ENCODE measurements at regions not wholly inside any gene's neighbourhood (a gene's known extent, or its start where the extent isn't known, plus 50 kb on each side); places are given as distances from the start of the nearest gene placed in this dataset.
"Not testable (repeated sequence)": the region's sequence is repeated elsewhere in the genome, so short reads cannot be mapped to it uniquely, and the experiment has no call there.

DNA sequence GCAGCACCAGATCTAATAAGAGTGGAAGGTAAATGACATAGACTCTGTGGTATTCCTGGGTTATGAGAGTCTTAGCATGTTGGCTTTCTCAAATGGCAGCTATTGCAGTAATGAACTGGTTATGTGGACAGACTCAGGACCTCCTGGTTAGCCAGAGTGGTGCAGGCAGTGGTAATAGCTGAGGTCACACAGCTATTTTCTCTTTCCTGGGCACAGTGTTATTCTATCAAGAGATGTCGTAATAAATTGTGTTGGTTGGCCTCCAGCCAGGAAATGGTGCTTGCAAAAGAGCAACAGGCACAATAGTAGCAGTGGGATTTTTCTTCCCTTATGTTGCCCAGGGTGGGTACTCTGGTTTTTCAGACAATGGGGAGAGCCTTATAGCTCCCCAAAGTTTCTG lies 279.2 kb upstream of the FGF16 start:
- DNase-seq = no peak

DNA sequence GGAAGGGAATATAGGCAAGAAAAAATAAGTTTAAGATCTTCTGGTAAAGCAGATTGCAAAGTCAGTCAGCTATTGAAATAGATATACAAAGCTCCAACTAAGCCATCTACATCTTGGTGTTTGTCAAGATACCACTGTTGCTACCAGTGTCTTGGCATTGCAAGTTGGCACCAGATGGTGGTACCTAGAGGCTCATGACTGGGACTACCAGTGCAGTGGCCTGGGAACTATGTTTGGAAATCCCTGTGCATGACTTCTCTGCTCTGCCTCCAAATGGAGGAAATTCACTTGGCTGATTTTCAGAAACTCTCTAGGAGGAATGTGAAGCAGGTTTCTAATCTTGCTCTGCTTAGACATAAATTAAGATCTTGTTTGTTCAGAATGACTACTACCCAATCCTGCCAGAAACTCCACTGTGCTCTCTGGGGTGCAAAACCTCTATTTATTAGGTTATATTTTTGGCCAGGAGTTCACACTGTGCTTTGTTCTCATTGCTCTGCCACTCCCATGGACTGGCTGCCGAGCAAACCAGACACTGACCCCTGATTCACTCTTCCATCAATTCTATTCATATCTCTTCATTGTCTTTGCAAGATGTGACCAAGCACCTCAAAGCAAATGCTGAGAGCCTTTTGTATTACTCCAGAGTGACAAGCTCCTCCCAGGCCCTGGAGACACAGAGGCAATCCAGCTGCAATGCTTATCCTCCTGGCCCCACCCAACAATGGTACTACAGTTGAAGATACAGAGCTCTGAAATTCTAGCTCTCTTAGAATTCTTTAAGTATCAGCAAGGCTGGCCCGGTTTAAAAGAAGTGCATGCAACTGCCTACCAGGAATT lies 272.3 kb upstream of the FGF16 start:
- no peak for DNase-seq

DNA sequence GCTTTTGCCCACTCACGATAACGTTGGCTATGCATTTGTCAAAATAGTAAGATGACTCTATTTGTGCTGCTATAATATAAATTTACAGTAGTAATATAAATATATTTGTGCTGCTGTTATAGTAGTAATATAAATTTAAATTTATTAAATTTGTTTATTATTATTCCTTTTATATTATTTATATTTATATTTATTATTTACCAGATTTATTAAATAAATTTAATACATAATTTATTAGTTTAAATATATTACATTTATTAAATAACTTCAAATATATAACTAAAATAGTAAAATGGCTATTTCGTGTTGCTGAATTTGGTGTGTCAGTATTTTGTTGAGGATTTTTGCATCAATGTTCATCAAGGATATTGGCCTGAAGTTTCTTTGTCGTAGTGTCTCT lies 246.5 kb upstream of the FGF16 start:
- DNase-seq = no peak

DNA sequence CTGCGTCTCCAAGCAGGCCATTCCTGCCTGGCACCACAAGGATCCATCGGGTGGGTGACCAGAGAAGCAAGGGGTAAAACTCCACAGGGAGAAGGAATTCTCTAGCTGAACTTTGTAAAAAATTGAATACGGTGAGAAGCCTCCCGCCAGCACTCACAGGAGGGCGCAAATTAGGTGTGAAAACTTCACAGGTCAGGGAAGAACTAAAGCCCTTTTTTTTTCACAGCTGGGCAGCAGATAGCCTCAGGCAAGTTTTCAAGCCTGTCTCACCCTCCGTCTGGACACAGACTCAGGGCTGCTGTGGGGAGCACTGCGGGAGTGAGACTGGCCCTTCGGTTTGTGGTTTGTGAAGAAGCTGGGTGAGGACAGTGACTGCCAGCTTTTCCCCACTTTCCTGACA lies 224.1 kb upstream of the FGF16 start:
- no peak for DNase-seq

DNA sequence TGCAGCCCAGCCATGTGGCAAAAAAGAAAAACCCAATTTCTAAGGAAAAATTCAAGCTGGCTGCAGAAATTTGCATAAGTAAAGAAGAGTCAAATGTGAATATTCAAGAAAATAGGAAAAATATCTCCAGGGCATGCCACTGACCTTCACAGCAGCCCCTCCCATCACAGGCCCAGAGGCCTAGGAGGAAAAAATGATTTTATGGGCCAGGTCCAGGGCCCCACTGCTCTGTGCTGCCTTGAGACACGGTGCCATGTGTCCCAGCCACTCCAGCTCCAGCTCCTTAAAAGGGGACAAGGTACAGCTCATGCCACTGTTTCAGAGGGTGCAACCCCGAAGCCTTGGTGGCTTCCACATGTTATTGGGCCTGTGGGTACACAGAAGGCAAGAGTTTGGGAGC lies 182.7 kb upstream of the FGF16 start:
- DNase-seq = no peak

DNA sequence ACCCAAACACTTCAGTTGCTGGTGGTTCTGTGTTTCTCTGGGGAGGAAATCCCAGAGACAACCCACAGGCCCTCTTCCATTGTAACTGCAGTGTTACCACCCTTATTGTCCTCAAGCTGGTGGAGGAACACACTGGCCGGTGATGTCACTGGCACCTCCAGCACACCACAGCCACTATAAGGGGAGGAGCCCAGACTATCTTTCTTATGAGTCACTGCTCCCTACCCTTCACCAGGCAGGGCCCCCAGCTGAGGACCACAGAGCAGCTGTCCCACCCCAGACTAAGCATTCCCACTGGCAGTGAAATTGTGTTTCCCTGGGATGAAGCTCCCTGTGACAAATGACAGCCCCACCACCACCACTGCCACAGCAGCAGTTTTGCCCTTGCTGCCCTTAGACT lies 171.8 kb upstream of the FGF16 start:
- no peak for DNase-seq

DNA sequence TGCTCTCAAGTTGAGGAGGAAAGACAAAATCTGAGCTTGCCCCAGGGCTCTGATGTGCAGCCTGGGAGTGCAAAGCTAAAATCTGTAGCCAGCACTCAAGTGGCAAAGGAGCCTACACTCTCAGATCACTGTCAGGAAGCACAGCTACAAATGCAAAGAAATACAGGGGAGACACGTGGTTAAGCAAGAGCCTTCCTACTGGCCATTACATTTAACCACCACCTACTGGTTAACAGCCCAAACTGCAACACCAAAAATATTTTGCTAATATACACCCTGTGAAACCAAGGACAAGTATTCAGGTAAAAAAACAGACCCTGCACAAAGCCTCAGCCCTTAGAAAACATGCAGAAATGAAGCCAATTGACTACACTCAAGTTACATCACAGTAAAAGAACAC lies 170.4 kb upstream of the FGF16 start:
- no peak for DNase-seq

DNA sequence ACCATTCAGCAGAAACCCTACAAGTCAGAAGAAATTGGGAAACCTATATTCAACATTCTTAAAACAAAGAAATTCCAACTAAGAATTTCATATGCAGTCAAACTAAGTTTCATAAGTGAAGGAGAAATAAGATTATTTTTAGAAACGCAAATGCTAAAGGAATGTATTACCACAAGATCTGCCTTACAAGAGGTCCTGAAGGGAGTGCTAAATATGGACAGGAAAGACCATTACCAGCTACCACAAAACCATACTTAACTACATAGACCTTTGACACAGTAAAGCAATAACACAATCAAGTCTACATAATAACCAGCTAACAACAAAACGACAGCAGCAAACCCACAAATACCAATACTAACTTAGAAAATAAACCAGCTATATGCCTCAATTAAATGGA lies 169.3 kb upstream of the FGF16 start:
- no peak for DNase-seq

DNA sequence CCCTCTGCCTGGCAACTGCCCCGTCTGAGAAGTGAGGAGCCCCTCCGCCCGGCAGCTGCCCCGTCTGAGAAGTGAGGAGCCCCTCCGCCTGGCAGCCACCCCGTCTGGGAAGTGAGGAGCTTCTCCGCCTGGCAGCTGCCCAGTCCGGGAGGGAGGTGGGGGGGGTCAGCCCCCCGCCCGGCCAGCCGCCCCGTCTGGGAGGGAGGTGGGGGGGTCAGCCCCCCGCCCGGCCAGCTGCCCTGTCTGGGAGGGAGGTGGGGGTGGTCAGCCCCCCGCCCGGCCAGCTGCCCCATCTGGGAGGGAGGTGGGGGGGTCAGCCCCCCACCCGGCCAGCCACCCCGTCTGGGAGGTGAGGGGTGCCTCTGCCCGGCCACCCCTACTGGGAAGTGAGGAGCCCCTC lies 167.8 kb upstream of the FGF16 start:
- not testable (repeated sequence) for DNase-seq

DNA sequence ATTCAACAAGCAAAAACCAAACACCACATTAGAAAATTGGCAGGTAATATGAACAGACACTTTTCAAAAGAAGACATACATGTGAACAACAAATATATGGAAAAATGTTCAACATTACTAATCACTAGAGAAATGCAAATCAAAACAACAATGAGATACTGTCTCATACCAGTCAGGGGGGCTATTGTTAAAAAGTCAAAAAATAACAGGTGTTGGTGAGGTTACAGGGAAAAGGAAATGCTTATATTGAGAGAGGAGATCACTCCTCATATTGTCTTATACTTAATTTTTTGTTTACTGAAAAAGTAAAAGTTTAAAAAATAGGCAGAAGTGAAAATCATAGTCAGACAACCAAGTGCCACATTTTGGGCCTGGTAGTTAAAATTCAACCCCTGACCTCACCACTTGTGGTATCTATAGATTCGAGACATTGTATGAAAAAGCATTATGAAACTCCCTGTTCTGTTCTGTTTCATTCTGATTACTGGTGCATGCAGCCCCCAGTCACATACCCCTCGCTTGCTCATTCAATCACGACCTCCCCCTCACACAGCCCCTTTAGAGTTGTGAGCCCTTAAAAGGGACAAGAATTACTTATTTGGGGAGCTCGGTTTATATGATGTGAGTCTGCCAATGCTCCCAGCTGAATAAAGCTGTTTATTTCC lies 153.7 kb upstream of the FGF16 start:
- no peak for DNase-seq

DNA sequence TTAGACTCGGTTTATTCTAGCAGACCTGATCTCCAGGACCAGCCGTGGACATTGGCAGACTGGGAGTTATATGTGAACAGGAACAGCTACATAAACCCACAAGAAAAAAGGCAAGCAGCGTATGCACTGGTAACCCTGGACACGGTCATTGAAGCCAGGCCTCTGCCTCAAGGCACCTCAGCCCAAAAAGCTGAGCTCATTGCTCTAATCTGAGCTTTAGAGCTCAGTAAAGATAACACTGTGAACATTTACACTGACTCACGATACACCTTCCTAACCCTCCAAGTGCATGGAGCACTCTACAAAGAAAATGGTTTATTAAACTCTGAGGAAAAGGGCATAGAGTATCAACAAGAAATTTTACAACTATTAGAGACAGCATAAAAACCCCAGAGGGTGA lies 148.9 kb upstream of the FGF16 start:
- DNase-seq = no peak

DNA sequence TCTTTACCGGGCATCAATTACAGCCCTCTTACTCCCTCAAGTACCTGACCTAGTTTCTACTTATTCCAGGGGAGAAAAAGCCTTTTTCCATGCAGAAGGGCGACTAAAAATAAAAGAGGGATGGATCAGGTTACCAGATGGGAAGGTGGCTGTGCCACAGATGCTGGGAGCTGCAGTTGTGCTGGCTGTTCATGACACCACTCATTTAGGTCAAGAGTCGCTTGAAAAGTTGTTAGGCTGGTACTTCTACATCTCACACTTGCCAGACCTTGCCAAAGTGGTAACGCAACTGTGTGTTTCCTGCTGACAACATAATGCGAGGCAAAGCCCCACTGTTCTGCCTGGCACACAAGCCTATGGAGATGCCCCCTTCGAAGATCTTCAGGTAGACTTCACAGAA lies 148.4 kb upstream of the FGF16 start:
- no peak for DNase-seq

DNA sequence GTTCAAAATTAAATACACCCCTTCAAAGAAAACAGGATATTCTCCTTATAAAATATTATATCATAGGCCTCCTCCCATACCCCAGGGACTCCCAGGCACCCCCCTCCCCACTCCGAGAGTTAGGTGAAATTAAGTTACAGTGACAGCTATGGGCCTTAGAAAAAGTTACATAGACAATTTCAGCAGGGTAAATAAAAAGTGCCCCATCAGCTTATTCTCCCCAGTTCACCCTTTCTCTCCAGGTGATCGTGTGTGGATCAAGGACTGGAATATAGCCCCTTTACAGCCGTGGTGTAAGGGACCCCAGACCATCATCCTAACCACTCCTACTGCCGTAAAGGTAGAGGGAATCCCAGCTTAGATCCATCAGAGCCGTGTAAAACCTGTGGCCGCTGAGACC lies 147.6 kb upstream of the FGF16 start:
- no peak for DNase-seq

DNA sequence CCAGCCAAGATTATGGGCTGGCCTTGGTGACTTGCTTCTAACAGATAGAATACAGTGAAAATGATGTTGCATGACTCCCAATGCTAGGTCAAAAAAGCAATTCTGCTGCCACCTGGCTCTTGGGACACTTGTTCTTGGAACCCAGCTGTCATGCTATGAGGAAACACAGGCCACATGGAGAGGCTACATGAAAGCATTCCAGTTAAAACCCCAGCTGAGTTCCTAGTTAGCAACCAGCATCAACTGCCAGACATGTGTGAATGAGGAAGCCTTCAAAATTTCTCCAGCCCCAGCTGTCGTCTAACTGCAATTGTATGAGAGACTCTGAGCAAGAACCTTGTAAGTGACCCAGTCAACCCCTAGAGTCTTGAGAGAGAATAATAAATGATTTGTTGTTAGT lies 105.2 kb upstream of the FGF16 start:
- no peak for DNase-seq

DNA sequence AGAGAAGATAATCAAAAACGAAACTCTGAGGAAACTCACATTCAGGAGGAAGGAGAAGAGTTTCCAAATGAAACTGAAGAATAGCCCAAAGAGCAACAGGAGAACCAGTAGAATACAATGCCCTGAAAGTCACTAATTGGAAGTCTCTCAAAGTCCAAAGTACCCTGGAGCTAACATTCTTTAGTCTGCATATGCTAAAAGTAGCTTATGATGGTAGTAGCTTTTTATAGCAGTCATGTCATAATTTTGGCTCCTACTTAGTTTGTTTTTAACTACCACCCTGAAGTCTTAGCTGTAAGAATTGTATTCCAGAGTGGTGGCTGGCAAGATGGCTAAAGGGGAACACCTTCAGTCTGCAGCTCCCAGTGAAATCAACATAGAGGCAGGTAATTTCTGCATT lies 100.3 kb upstream of the FGF16 start:
- no peak for DNase-seq

DNA sequence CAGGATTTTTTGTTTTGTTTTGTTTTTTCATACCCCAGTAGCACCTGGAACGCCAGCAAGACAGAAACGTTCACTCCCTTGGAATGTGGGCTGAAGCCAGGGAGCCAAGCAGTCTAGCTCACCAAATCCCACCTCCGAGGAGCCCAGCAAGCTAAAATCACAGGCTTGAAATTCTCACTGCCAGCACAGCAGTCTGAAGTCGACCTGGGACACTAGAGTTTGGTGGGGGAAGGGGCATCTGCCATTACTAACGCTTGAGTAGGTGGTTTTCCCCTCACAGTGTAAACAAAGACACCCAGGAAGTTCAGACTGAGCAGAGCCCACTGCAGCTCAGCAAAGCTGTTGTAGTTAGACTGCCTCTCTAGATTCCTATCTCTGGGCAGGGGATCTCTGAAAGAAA lies 99.6 kb upstream of the FGF16 start:
- no peak for DNase-seq

DNA sequence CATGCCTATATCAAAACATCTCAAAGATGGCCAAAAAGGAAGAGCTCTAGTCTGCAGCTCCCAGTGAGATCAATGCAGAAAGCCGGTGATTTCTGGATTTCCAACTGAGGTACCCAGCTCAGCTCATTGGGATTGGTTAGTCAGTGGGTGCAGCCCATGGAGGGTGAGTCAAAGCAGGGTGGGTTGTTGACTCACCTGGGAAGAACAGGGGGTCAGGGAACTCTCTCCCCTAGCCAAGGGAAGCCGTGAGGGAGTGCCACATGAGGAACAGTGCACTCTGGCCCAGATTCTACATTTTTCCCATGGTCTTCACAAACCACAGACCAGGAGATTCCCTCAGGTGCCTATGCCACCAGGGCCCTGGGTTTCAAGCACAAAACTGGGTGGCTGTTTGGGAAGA lies 57.3 kb upstream of the FGF16 start:
- DNase-seq = no peak

DNA sequence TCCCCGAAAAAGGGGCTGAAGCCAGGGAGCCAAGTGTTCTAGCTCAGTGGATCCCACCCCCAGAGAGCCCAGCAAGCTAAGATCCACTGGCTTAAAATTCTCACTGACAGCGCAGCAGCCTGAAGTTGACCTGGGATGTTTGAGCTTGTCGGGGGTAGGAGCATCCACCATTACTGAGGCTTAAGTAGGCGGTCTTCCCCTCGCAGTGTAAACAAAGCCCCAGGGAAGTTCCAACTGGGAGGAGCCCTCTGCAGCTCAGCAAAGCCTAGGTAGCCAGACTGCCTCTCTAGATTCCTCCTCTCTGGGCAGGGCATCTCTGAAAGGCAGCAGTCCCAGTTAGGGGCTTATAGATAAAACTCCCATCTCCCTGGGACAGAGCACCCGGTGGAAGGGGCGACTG lies 56.8 kb upstream of the FGF16 start:
- not testable (repeated sequence) for DNase-seq

DNA sequence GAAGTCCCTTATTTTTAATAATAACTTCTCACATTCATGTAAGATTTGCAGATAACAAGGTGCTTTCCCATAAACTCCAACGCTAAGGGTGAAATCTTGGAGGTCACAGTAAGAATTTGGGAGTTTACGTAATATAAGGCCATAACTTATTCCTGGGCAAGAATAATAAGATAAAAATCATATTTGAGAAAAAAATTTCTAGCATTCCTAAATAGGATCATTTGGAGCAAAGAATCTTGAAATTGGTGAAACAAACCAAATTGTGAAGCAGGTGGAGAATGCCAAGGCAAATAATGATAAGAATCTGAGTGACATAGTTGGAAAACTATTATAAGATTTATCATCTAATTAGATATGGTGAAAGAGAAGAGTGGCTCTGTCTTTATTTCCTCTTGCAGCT lies 50.4 kb upstream of the FGF16 start:
- DNase-seq = no peak

Measured in hippocampal formation (tissue), 2 donors.